B cell (primary cell): ENCODE measurements at regions not wholly inside any gene's neighbourhood (a gene's known extent, or its start where the extent isn't known, plus 50 kb on each side); places are given as distances from the start of the nearest gene placed in this dataset.

Source experiments
- EZH2 ChIP-seq: IDR thresholded peaks from 2 replicates; pipeline ENCODE4 v1.6.1; 2012; ENCODE audit warnings: borderline replicate concordance, low read depth, mild to moderate bottlenecking, moderate library complexity, low read length; ENCODE audit not compliant: insufficient read depth, poor library complexity, severe bottlenecking
- TF ChIP-seq, protein P1 (sequence below): fragments of 200-600 bp; IDR thresholded peaks from one replicate; pipeline ENCODE4 v1.8.0; 2022; ENCODE audit warnings: antibody characterized with exemption, mild to moderate bottlenecking

DNA sequence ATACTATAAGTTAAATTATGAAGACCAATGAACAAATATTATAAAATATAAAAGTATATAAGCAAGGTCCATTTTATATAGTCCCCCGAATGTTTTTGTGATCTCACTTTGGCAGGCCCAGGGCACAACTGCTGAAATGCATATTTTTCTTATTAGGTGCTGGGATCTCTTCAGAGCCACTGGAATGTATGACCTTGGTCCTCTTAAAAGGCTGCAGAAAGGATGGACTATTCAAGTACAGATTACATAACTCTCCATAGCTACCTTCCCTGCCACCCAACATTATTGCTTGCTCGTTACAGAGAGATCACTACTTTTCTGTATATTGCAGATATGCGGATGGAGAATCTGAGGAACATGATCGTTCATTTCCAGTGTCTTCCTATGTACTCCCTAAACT, 925.6 kb upstream of the CELF4 start:
- TF ChIP-seq, protein P1, sequence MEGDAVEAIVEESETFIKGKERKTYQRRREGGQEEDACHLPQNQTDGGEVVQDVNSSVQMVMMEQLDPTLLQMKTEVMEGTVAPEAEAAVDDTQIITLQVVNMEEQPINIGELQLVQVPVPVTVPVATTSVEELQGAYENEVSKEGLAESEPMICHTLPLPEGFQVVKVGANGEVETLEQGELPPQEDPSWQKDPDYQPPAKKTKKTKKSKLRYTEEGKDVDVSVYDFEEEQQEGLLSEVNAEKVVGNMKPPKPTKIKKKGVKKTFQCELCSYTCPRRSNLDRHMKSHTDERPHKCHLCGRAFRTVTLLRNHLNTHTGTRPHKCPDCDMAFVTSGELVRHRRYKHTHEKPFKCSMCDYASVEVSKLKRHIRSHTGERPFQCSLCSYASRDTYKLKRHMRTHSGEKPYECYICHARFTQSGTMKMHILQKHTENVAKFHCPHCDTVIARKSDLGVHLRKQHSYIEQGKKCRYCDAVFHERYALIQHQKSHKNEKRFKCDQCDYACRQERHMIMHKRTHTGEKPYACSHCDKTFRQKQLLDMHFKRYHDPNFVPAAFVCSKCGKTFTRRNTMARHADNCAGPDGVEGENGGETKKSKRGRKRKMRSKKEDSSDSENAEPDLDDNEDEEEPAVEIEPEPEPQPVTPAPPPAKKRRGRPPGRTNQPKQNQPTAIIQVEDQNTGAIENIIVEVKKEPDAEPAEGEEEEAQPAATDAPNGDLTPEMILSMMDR, result no peak
- no peak for TF ChIP-seq EZH2
